ENCODE measurements at regions not wholly inside any gene's neighbourhood (a gene's known extent, or its start where the extent isn't known, plus 50 kb on each side); places are given as distances from the start of the nearest gene placed in this dataset.

GRCh38 chr14:26233118-26233517 is 364.7 kb downstream of the NOVA1 start:
- no peak overlapping the region for H2AFZ ChIP-seq (replicated peaks; ENCODE audit: low read length, poor library complexity)
- H4K5ac ChIP-seq (ENCODE audit: low read depth, low read length): no peak overlapping the region
- H3K4ac ChIP-seq (ENCODE audit: low read depth, low read length): no peak overlapping the region
- H3K9ac ChIP-seq (ENCODE audit: low read depth, low read length): no peak overlapping the region
- H2AK5ac ChIP-seq (ENCODE audit: low read depth, low read length): no peak overlapping the region
- H2BK20ac ChIP-seq (ENCODE audit: low read depth, low read length): no peak overlapping the region
- no peak overlapping the region for H4K91ac ChIP-seq (ENCODE audit: insufficient read depth, low read depth, low read length)
- ChIA-PET CTCF (no interaction called here), POLR2A (ENCODE audit: unreplicated experiment) (no interaction called here)
- no CpG with 5 or more reads among the region's 1 CpG for WGBS, 2 experiments (ENCODE audit: extremely low coverage in 2 of 2, insufficient read length in 1 of 2)
- H3K9me1 ChIP-seq (ENCODE audit: insufficient read depth, low read length): no peaks in the 10 kb centered on the region
- no peak overlapping the region for H3K14ac ChIP-seq (replicated peaks; ENCODE audit: low read depth, low read length)
- in situ Hi-C loops (cut with MboI; ENCODE audit: low sequenced_read_pairs): no loop called here
- no peak overlapping the region for H2BK120ac ChIP-seq (ENCODE audit: low read depth, low read length)
- H3K27ac ChIP-seq (ENCODE audit: insufficient read depth, low read length): no peak overlapping the region
- no peak overlapping the region for H3K4me3 ChIP-seq (ENCODE audit: insufficient read depth, low read depth, low read length)
- H3K56ac ChIP-seq (ENCODE audit: extremely low read depth, insufficient read depth, low read length): no peak overlapping the region
- no peak for ATAC-seq (ENCODE audit: low read depth)
- H3K4me1 ChIP-seq (ENCODE audit: control insufficient read depth, insufficient read depth, low read length): no peaks in the 10 kb centered on the region
- H2AK9ac ChIP-seq (replicated peaks; ENCODE audit: low read depth, low read length, poor library complexity): no peak overlapping the region
- H3K4me2 ChIP-seq (ENCODE audit: low read depth, low read length): no peak overlapping the region
- no peak for DNase-seq
- dilution Hi-C loops (cut with HindIII; ENCODE audit: low sequenced_read_pairs, unreplicated experiment): no loop called here
- no peak overlapping the region for H3K23ac ChIP-seq (ENCODE audit: low read depth, low read length)
- no peaks in the 10 kb centered on the region for H3K9me3 ChIP-seq (ENCODE audit: control insufficient read depth, insufficient read depth, low read length)
- no peak overlapping the region for H4K8ac ChIP-seq (ENCODE audit: low read depth in 2 of 2, low read length in 2 of 2)
- no peak overlapping the region for H3K18ac ChIP-seq (ENCODE audit: low read depth, low read length)
- TF ChIP-seq ELK1 (IDR thresholded peaks at IDR 0.05; ENCODE audit: borderline replicate concordance, low read depth, low read length) (no peak), FOS (IDR thresholded peaks at IDR 0.05; ENCODE audit: low read depth, low read length) (no peak), RFX5 (IDR thresholded peaks at IDR 0.05; ENCODE audit: low read depth, low read length) (no peak)
- intact Hi-C loops (cut with micrococcal nuclease): no loop called here
- no peaks in the 10 kb centered on the region for H3K79me1 ChIP-seq (ENCODE audit: low read depth in 1 of 2, low read length in 2 of 2)
- H4K20me1 ChIP-seq (ENCODE audit: insufficient read depth, low read length): no peaks in the 10 kb centered on the region
- H2BK15ac ChIP-seq (ENCODE audit: low read depth, low read length): no peak overlapping the region
- H2BK5ac ChIP-seq (ENCODE audit: low read depth, low read length, poor library complexity, severe bottlenecking): no peak overlapping the region
- H3K36me3 ChIP-seq (ENCODE audit: control insufficient read depth, insufficient read depth, low read length): no peaks in the 10 kb centered on the region
- BruUV-seq (replicated peaks): no TSS peak
- H3K27me3 ChIP-seq (ENCODE audit: control insufficient read depth, insufficient read depth, low read length): no peaks in the 10 kb centered on the region
